A549 (cell line): ENCODE measurements at regions not wholly inside any gene's neighbourhood (a gene's known extent, or its start where the extent isn't known, plus 50 kb on each side); places are given as distances from the start of the nearest gene placed in this dataset.

ENCODE experiments used
- ATAC-seq, 2 experiments: fragments of 200-7000 bp in 1 of 2; fragments of >200 bp in 1 of 2; cut with Nextera tagmentation in 1 of 2; cut with Tn5 transposase in 1 of 2; 3 replicates each; pipeline versions ENCODE4 v1.8.0 to v1.9.1; 2018 to 2020; ENCODE audit warnings: mild to moderate bottlenecking in 1 of 2, moderate library complexity in 1 of 2
- CTCF ChIA-PET: fragments of 300-600 bp; sonication (Branson Sonifier 250); formaldehyde crosslinking; extraction: SDS; loops from one replicate; lab custom pipeline; 2021; ENCODE audit warnings: antibody characterized with exemption, inconsistent platforms; lab: Yijun Ruan, JAX
- POLR2A ChIA-PET: fragments of 350-600 bp; formaldehyde crosslinking; extraction: SDS; loops from one replicate; lab custom pipeline; 2021; ENCODE audit warnings: antibody characterized with exemption, inconsistent platforms; lab: Yijun Ruan, JAX
- DNase-seq, 2 experiments: peaks; one replicate each; pipeline versions ENCODE4 v3.0.0 to v3.0.0-alpha.2; 2011 to 2016; ENCODE audit warnings: low read depth in 1 of 2, low spot score in 1 of 2
- FAIRE-seq: peaks from 2 replicates; lab custom pipeline; 2011; peaks lifted over from hg19 to GRCh38; lab: Jason Lieb, UNC
- H3K27ac ChIP-seq, 2 experiments: fragments of >200 bp; sonication (Bioruptor Twin); formaldehyde crosslinking; 3 replicates each; pipeline ENCODE4 v1.5.1; 2016 to 2017
- H3K4me1 ChIP-seq: fragments of >200 bp; sonication (Bioruptor Twin); formaldehyde crosslinking; 3 replicates; pipeline ENCODE4 v1.6.1; 2016
- H3K4me2 ChIP-seq: fragments of >200 bp; sonication (Bioruptor Twin); formaldehyde crosslinking; 3 replicates; pipeline ENCODE4 v1.6.1; 2016
- H3K4me3 ChIP-seq: fragments of >200 bp; sonication (Bioruptor Twin); formaldehyde crosslinking; 3 replicates; pipeline ENCODE4 v1.5.1; 2016
- H3K9me3 ChIP-seq: fragments of >200 bp; sonication (Bioruptor Twin); formaldehyde crosslinking; 3 replicates; pipeline ENCODE4 v1.6.1; 2016
- BCL3 ChIP-seq: fragments of >200 bp; sonication (Bioruptor Twin); formaldehyde crosslinking; IDR thresholded peaks from 3 replicates; pipeline ENCODE4 v1.6.1; 2016
- EHF ChIP-seq: fragments of 250-450 bp; sonication (Bioruptor Pico); IDR thresholded peaks from 2 replicates; pipeline ENCODE4 v1.5.0; 2020; ENCODE audit warnings: mild to moderate bottlenecking
- FOSL2 ChIP-seq, 2 experiments: fragments of 450-650 bp in 1 of 2; fragments of >200 bp in 1 of 2; sonication (Bioruptor Twin) in 1 of 2; formaldehyde crosslinking; IDR thresholded peaks; 2 replicates each; pipeline versions ENCODE4 v1.5.0 to v1.6.1; 2016 to 2020; ENCODE audit warnings: mild to moderate bottlenecking in 1 of 2, moderate library complexity in 1 of 2
- FOXS1 ChIP-seq: fragments of 250-450 bp; sonication (Bioruptor Pico); IDR thresholded peaks from 2 replicates; pipeline ENCODE4 v1.5.0; 2020; ENCODE audit warnings: mild to moderate bottlenecking, moderate library complexity
- HMGXB4 ChIP-seq: fragments of 250-450 bp; sonication (Bioruptor Pico); IDR thresholded peaks from 2 replicates; pipeline ENCODE4 v1.5.0; 2021; ENCODE audit warnings: mild to moderate bottlenecking, moderate library complexity, borderline replicate concordance
- HOXB13 ChIP-seq: fragments of 250-450 bp; sonication (Bioruptor Pico); IDR thresholded peaks from 2 replicates; pipeline ENCODE4 v1.5.0; 2020; ENCODE audit warnings: low read depth, mild to moderate bottlenecking, moderate library complexity
- HOXB5 ChIP-seq: fragments of 250-450 bp; sonication (Bioruptor Pico); IDR thresholded peaks from 2 replicates; pipeline ENCODE4 v1.5.0; 2020; ENCODE audit warnings: mild to moderate bottlenecking, moderate library complexity
- JUNB ChIP-seq: fragments of >200 bp; sonication (Bioruptor Twin); formaldehyde crosslinking; IDR thresholded peaks from 2 replicates; pipeline ENCODE4 v1.6.1; 2016
- MAFK ChIP-seq: fragments of 450-650 bp; IDR thresholded peaks from 2 replicates; pipeline ENCODE4 v1.6.1; 2014; ENCODE audit not compliant: partially characterized antibody
- MAX ChIP-seq: IDR thresholded peaks from 2 replicates; pipeline ENCODE4 v1.6.1; 2012
- MYC ChIP-seq: IDR thresholded peaks from 2 replicates; pipeline ENCODE4 v1.6.1; 2012; ENCODE audit warnings: mild to moderate bottlenecking, inconsistent platforms, low read length, improper control_type of control experiment, borderline replicate concordance
- NR3C1 ChIP-seq: fragments of >200 bp; sonication (Bioruptor Twin); formaldehyde crosslinking; IDR thresholded peaks from 3 replicates; pipeline ENCODE4 v1.6.1; 2017
- RAD21 ChIP-seq, 2 experiments: fragments of >200 bp in 1 of 2; sonication (Bioruptor Twin) in 1 of 2; formaldehyde crosslinking in 1 of 2; IDR thresholded peaks in 1 of 2; conservative IDR thresholded peaks in 1 of 2; 2 replicates in 1 of 2; 3 replicates in 1 of 2; pipeline ENCODE4 v1.6.1; 2012 to 2018; ENCODE audit warnings: inconsistent platforms in 1 of 2
- RARB ChIP-seq: fragments of 250-450 bp; sonication (Bioruptor Pico); IDR thresholded peaks from 2 replicates; pipeline ENCODE4 v1.8.0; 2021; ENCODE audit warnings: mild to moderate bottlenecking, moderate library complexity
- RCOR1 ChIP-seq: fragments of 150-350 bp; IDR thresholded peaks from 2 replicates; pipeline ENCODE4 v1.6.1; 2014; ENCODE audit warnings: antibody characterized with exemption, low read length, low read depth
- RFX5 ChIP-seq: fragments of 450-650 bp; IDR thresholded peaks from 2 replicates; pipeline ENCODE4 v1.7.1; 2014; ENCODE audit warnings: antibody characterized with exemption, mild to moderate bottlenecking, moderate library complexity
- SREBF2 ChIP-seq: fragments of 450-650 bp; IDR thresholded peaks from 2 replicates; pipeline ENCODE4 v1.6.1; 2014; ENCODE audit warnings: mild to moderate bottlenecking, moderate library complexity
- TFCP2L1 ChIP-seq: fragments of 250-450 bp; sonication (Bioruptor Pico); IDR thresholded peaks from 2 replicates; pipeline ENCODE4 v1.5.0; 2021; ENCODE audit warnings: mild to moderate bottlenecking
- TP53 ChIP-seq: fragments of 250-450 bp; sonication (Bioruptor Pico); IDR thresholded peaks from 2 replicates; pipeline ENCODE4 v1.5.0; 2021; ENCODE audit warnings: mild to moderate bottlenecking, moderate library complexity
- WGBS: methylation state at CpG from one replicate; pipeline ENCODE4 v1.1.6; 2017; ENCODE audit errors: missing lambda C conversion rate; 5-methylcytosine and 5-hydroxymethylcytosine counted together

GRCh38 chr5:74266132-74266531, 374.4 kb downstream of the ENC1 start:
- TF ChIP-seq EHF (CRISPR knock-in tag) = no peak
- TF ChIP-seq, all 56 proteins: peak for 0
- Histone ChIP-seq H3K4me2 (no peak overlapping the region), H3K4me3 (no peak overlapping the region), H3K4me1 (no peaks in the 10 kb centered on the region), H3K9me3 (no peaks in the 10 kb centered on the region), H3K27ac (no peak overlapping the region)
- CTCF ChIA-PET = interaction anchor here (1.5 to 2.6 kb wide), 2 partner anchors 9 to 10 kb away, joined by 4 to 7 read pairs; no protein-coding TSS in a partner anchor
- WGBS = 97% methylated on average over 2 of the region's 2 CpGs
- no peak for FAIRE-seq
- ATAC-seq = no peak
- POLR2A ChIA-PET = no interaction called here
- no peak for DNase-seq

DNA sequence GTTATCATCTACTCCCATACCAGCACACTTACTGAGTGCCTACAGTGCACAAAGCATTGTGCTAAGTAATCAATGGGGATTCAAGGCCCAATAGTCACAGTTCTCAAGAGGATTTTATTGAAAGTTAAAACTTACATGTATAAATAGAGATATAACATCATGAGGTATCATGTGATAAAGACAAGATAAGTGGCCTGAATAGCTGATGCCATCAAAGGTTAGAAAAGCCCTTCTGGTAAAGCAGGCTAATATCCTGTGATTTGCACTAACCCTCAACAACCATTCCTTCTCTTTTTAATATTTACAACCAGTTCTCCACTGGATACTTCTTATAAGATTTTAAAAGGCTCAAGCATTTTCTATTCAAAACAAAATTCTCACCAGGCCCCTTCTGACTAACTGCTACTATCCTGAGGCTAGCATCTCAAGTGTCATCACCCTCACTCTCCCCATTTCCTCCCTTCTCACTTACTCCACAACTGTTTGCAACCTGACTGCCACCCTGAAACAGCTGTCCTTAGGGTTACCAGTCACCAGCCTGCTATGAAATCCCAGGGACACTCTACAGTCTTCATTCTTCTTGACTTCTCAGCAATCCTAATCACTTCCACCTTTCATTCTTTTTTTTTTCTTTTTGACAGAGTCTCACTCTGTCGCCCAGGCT, 377.9 kb downstream of the ENC1 start:
- CTCF ChIA-PET = interaction anchor here (1.1 kb wide), 1 partner anchor 26 kb away, joined by 3 read pairs; no protein-coding TSS in a partner anchor
- H3K4me2 ChIP-seq = no peak overlapping the region
- FAIRE-seq (no peak), ATAC-seq (no peak), DNase-seq (no peak)
- WGBS = 83% methylated on average over 1 of the region's 1 CpG
- no peak overlapping the region for H3K4me3 ChIP-seq
- POLR2A ChIA-PET = no interaction called here
- H3K27ac ChIP-seq = no peak overlapping the region
- no peak for TF ChIP-seq SREBF2
- TF ChIP-seq FOSL2 (IDR thresholded peaks at IDR 0.05) = no peak
- no peak for TF ChIP-seq FOSL2 (CRISPR knock-in tag; IDR thresholded peaks at IDR 0.05)
- no peak for TF ChIP-seq HMGXB4 (CRISPR knock-in tag)
- TF ChIP-seq RFX5 = no peak
- TF ChIP-seq TP53 (CRISPR knock-in tag) = no peak
- TF ChIP-seq MAX = no peak
- no peak for TF ChIP-seq NR3C1
- TF ChIP-seq RCOR1 = no peak
- TF ChIP-seq BCL3 = no peak
- no peaks in the 10 kb centered on the region for H3K4me1 ChIP-seq
- H3K9me3 ChIP-seq = no peaks in the 10 kb centered on the region

- ChIA-PET CTCF (no interaction called here), POLR2A (no interaction called here)
- no peak for FAIRE-seq
- Histone ChIP-seq H3K4me3 (no peak overlapping the region), H3K4me1 (no peaks in the 10 kb centered on the region), H3K27ac (no peak overlapping the region), H3K9me3 (no peaks in the 10 kb centered on the region), H3K4me2 (no peak overlapping the region)
- TF ChIP-seq HOXB13 (CRISPR knock-in tag) (no peak), RCOR1 (no peak), RARB (CRISPR knock-in tag) (no peak), FOXS1 (CRISPR knock-in tag) (no peak), JUNB (no peak), MAFK (no peak), TFCP2L1 (CRISPR knock-in tag) (no peak), SREBF2 (no peak), MYC (no peak), EHF (CRISPR knock-in tag) (no peak), HOXB5 (CRISPR knock-in tag) (no peak), RAD21 (conservative IDR thresholded peaks at IDR 0.05 in 1 of 2, IDR thresholded peaks at IDR 0.05 in 1 of 2) (no peak)
- no peak for DNase-seq
- 97% methylated on average over 3 of the region's 3 CpGs for whole genome bisulfite sequencing
- no peak for ATAC-seq
Measured at GRCh38 chr5:74261866-74262265, 378.7 kb downstream of the ENC1 start.
